ENCODE measurements at regions not wholly inside any gene's neighbourhood (a gene's known extent, or its start where the extent isn't known, plus 50 kb on each side); places are given as distances from the start of the nearest gene placed in this dataset.

DNA sequence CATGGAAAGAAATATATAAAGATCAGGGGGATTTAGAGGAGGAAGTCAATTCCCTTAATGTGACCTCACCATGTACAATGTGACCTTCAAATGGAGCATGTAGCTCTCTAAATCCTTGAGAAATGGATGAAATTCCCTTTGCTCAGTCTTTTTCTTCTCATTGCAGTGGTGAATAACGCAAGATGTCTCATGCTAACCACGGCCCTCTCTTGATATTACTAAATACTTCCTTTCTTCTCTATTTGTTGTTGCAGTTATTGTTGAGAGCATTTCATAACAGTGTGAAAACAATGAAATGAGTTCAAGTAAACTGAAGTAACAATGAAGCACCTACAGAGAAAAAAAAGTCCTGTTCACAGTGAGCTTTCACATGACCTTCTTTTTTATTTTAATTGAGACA is 55.6 kb downstream of the ZNF281 start:
- no peak overlapping the region for H3K9ac ChIP-seq (ENCODE audit: low read depth, low read length)

DNA sequence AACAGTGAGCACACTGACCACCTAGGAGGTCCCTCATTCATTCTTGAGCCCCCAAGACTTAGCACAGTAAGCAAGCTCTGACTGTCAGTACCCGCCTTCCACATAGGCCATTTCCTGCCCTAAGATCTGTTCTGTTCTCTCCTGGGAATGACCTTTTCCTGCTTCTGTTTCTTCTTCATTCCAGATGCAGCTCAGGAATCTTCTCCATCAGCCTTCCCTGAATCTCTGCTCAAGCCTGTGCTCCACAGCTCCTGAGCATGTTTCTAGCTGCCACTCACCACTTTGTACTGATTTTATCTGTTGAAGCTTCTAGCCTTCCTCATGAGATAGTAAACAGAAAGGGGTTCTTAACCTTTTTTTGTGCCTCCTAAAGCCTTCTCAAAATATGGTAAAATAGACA is 56.6 kb downstream of the ZNF281 start:
- H3K27me3 ChIP-seq (ENCODE audit: control insufficient read depth, insufficient read depth, low read length), result no peaks in the 10 kb centered on the region
- H3K9ac ChIP-seq (ENCODE audit: low read depth, low read length), result no peak overlapping the region
- no peaks in the 10 kb centered on the region for H3K36me3 ChIP-seq (ENCODE audit: control insufficient read depth, insufficient read depth, low read length)
- no peak overlapping the region for H3K4me3 ChIP-seq (ENCODE audit: low read depth, low read length)
- H3K9me3 ChIP-seq (ENCODE audit: control insufficient read depth, insufficient read depth, low read length), result no peaks in the 10 kb centered on the region
- H3K4me1 ChIP-seq (ENCODE audit: control insufficient read depth, insufficient read depth, low read length), result no peaks in the 10 kb centered on the region

More for the DNA sequence above, 55.6 kb downstream of the ZNF281 start:
- no peaks in the 10 kb centered on the region for H3K27me3 ChIP-seq (ENCODE audit: control insufficient read depth, insufficient read depth, low read length)
- H3K4me1 ChIP-seq (ENCODE audit: control insufficient read depth, insufficient read depth, low read length), result no peaks in the 10 kb centered on the region
- H3K9me3 ChIP-seq (ENCODE audit: control insufficient read depth, insufficient read depth, low read length), result no peaks in the 10 kb centered on the region
- H3K4me3 ChIP-seq (ENCODE audit: low read depth, low read length), result no peak overlapping the region
- H3K36me3 ChIP-seq (ENCODE audit: control insufficient read depth, insufficient read depth, low read length), result no peaks in the 10 kb centered on the region

DNA sequence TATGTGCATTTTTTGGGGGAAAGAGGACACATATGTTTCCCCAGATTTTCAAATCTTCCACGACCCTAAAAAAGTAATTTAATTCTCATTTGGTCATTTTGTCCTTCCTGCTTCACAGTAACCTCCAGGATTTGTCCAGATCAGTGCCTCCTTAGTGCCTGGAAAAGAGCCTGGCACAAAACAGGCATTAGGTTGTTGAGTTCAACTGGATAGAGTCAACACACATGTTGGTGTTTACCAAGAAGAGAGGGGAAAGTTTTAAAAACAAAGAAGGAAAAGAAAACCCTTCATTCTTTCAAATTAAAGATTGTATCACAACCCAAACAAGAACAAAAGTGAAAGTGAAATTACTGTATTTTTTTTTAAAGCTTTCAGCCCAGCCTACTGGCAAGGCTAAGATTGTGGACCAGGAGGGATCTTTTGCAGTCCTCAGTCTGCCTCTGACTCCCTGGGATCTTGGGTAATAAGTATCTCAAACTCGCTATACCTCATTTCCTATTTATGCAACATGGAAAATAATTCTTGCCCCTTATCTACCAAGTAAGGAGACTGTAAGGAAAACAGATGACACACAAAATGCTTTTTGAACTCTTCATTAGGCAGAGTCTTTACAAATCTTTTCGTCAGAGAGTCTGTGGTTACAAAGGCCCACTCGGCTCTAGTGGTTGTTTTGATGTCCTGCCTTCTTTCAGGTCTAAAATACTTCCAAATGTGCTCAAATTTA is 57.8 kb downstream of the ZNF281 start:
- H3K27me3 ChIP-seq (ENCODE audit: control insufficient read depth, insufficient read depth, low read length), result no peaks in the 10 kb centered on the region
- no peak overlapping the region for H3K4me3 ChIP-seq (ENCODE audit: low read depth, low read length)
- H3K36me3 ChIP-seq (ENCODE audit: control insufficient read depth, insufficient read depth, low read length), result no peaks in the 10 kb centered on the region
- no peaks in the 10 kb centered on the region for H3K9me3 ChIP-seq (ENCODE audit: control insufficient read depth, insufficient read depth, low read length)
- no peaks in the 10 kb centered on the region for H3K4me1 ChIP-seq (ENCODE audit: control insufficient read depth, insufficient read depth, low read length)
- H3K9ac ChIP-seq (ENCODE audit: low read depth, low read length), result no peak overlapping the region

DNA sequence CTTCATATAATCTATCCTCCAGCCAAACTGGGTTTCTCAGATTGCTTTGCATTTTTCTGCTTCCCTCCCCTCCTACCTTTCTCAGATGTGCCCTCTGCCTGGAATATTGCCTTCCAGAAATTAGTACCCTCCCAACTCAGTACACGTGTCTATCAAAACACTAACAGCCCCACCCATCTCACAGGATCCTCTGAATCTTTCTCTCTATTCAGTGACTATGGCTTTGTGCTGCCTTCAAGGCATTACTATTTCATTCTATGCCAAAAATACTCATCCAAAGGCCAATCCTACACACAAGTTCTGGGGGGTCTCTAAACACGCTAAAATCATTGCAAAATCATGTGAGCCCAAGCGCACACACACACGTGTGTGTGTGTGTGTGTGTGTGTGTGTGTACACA is 58.4 kb downstream of the ZNF281 start:
- H3K4me3 ChIP-seq (ENCODE audit: low read depth, low read length), result no peak overlapping the region
- no peaks in the 10 kb centered on the region for H3K36me3 ChIP-seq (ENCODE audit: control insufficient read depth, insufficient read depth, low read length)
- no peaks in the 10 kb centered on the region for H3K27me3 ChIP-seq (ENCODE audit: control insufficient read depth, insufficient read depth, low read length)
- H3K9ac ChIP-seq (ENCODE audit: low read depth, low read length), result no peak overlapping the region
- no peaks in the 10 kb centered on the region for H3K4me1 ChIP-seq (ENCODE audit: control insufficient read depth, insufficient read depth, low read length)
- H3K9me3 ChIP-seq (ENCODE audit: control insufficient read depth, insufficient read depth, low read length), result no peaks in the 10 kb centered on the region

DNA sequence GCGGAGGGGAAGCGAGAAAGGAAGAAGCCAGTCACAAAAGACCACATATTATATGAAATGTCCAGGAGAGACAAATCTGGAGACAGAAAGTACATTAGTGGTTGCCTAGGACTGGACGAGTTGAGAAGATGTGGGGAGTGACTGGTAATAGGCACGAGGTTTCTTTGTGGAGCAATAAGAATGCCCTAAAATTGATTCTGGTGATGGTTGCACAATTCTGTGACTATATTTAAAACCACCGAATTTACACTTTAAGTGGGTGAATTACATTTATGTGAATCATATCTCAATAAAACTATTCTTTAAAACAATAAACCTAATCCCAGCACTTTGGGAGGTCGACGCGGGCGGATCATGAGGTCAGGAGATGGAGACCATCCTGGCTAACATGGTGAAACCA is 63.1 kb downstream of the ZNF281 start:
- no peaks in the 10 kb centered on the region for H3K36me3 ChIP-seq (ENCODE audit: control insufficient read depth, insufficient read depth, low read length)
- H3K4me3 ChIP-seq (ENCODE audit: low read depth, low read length), result no peak overlapping the region
- H3K27me3 ChIP-seq (ENCODE audit: control insufficient read depth, insufficient read depth, low read length), result no peaks in the 10 kb centered on the region
- H3K9me3 ChIP-seq (ENCODE audit: control insufficient read depth, insufficient read depth, low read length), result no peaks in the 10 kb centered on the region
- no peak overlapping the region for H3K9ac ChIP-seq (ENCODE audit: low read depth, low read length)
- no peaks in the 10 kb centered on the region for H3K4me1 ChIP-seq (ENCODE audit: control insufficient read depth, insufficient read depth, low read length)

DNA sequence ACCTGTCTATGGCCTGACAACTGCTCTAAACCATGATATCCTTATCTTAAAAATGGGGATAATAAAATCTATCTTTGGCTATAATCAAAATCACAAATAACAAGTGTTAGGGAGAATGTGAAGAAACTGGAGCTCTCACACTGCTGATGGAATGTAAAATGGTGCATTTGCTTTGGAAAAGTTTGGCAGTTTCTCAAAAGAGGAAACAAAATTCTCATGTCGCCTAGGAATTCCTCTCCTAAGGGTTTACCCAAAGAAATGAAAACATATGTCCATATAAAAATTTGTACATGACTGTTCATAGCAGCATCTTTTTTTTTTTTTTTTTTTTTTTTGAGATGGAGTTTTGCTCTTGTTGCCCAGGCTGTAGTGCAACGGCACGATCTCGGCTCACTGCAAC is 64.3 kb downstream of the ZNF281 start:
- Histone ChIP-seq H3K9me3 (ENCODE audit: control insufficient read depth, insufficient read depth, low read length) (no peaks in the 10 kb centered on the region), H3K4me3 (ENCODE audit: low read depth, low read length) (no peak overlapping the region), H3K4me1 (ENCODE audit: control insufficient read depth, insufficient read depth, low read length) (peaks cover 6% of the 10 kb centered on the region), H3K36me3 (ENCODE audit: control insufficient read depth, insufficient read depth, low read length) (no peaks in the 10 kb centered on the region), H3K27me3 (ENCODE audit: control insufficient read depth, insufficient read depth, low read length) (no peaks in the 10 kb centered on the region), H3K9ac (ENCODE audit: low read depth, low read length) (no peak overlapping the region)

DNA sequence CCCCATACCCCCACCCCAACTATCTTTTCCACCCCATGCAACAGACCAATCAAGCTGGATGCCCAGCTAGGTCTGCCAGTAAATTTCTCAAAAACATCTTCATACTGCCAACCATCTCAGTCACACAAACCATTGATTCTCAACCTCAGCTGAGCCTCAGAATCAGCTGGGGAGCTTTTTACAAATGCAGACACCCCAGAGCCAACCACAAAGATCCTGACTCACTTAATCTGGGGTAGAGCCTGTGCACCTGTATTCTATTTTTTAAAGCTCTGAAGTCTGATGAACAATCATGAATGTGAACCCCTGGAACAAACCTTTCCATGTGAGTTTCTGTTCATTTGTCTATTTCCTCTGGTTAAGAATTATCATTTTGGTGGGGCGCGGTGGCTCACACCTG is 66.0 kb downstream of the ZNF281 start:
- Histone ChIP-seq H3K9me3 (ENCODE audit: control insufficient read depth, insufficient read depth, low read length) (no peaks in the 10 kb centered on the region), H3K27me3 (ENCODE audit: control insufficient read depth, insufficient read depth, low read length) (no peaks in the 10 kb centered on the region), H3K9ac (ENCODE audit: low read depth, low read length) (no peak overlapping the region), H3K4me3 (ENCODE audit: low read depth, low read length) (no peak overlapping the region), H3K4me1 (ENCODE audit: control insufficient read depth, insufficient read depth, low read length) (peaks cover 6% of the 10 kb centered on the region), H3K36me3 (ENCODE audit: control insufficient read depth, insufficient read depth, low read length) (no peaks in the 10 kb centered on the region)

DNA sequence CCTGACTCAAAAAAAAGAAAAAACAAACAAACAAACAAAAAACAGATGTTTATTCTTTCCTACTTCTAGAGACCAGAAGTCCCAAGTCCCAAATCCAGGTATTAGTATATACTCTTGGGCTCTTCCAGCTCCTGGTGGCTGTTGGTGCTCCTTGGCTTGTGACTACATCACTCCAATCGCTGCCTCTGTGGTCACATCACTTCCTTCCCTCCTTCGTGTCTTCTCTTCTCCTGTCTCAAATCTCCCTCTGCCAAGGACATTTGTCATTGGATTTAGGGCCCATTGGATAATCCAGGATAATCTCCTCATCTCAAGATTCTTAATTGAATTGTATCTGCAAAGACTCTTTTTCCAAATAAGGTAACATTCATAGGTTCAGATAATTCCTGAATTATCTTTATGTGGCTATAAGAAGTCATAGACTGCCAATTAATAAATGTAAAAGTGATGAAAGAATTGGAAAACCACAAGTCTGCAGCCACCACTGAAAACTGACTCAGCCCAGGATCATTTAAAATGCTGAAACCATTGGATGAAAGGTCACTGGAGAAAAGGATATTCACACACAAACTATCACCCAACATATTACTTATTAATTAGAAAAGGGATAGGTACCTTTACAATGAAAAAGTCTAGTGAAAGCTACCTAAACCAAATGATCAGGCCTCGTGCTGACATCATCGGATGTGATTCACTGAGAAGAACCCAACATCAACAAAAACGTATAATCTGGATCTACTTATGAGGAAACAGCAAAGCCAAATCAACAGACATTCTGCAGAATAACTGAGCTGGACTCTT is 67.1 kb downstream of the ZNF281 start:
- Histone ChIP-seq H3K4me1 (ENCODE audit: control insufficient read depth, insufficient read depth, low read length) (peaks cover 8% of the 10 kb centered on the region), H3K4me3 (ENCODE audit: low read depth, low read length) (no peak overlapping the region), H3K27me3 (ENCODE audit: control insufficient read depth, insufficient read depth, low read length) (no peaks in the 10 kb centered on the region), H3K9ac (ENCODE audit: low read depth, low read length) (no peak overlapping the region), H3K9me3 (ENCODE audit: control insufficient read depth, insufficient read depth, low read length) (no peaks in the 10 kb centered on the region), H3K36me3 (ENCODE audit: control insufficient read depth, insufficient read depth, low read length) (no peaks in the 10 kb centered on the region)

DNA sequence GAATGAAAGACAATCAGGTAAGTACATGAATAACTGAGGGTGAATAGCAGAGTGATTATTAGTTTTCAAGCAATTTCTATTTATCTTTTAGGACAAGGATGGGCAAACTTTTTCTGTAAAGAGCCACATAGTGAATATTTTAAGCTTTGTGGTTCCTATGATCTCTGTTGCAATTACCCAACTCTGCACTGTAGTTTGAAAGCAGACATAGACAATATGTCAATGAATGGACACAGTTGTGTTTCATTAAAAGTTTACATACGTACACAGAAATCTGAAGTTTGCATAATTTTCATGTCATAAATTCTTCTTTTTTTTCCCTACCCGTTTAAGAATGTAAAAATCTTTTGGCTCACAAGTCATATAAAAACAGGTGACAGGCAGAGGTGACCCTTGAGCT is 71.4 kb downstream of the ZNF281 start:
- Histone ChIP-seq H3K36me3 (ENCODE audit: control insufficient read depth, insufficient read depth, low read length) (no peaks in the 10 kb centered on the region), H3K9me3 (ENCODE audit: control insufficient read depth, insufficient read depth, low read length) (no peaks in the 10 kb centered on the region), H3K9ac (ENCODE audit: low read depth, low read length) (no peak overlapping the region), H3K4me1 (ENCODE audit: control insufficient read depth, insufficient read depth, low read length) (peaks cover 25% of the 10 kb centered on the region), H3K4me3 (ENCODE audit: low read depth, low read length) (no peak overlapping the region), H3K27me3 (ENCODE audit: control insufficient read depth, insufficient read depth, low read length) (no peaks in the 10 kb centered on the region)

DNA sequence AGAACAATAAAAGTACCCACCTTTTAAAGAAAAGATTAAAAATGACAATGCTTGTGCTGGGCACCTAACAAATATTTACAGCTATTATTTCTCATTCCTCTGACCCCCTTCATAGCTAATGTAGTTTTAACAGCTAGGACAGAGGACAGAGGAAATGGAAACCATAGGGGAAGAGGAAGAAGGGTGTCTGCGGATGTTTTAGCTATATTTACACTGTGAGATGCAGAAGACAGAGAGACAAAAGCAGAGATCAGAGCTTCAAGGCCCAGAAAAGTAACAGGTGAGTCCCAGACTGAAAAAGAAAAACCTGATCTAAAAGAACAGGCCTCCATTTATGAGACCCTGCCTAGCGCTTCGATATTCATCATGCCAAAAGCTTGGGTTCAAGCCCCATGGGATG is 72.0 kb downstream of the ZNF281 start:
- H3K4me3 ChIP-seq (ENCODE audit: low read depth, low read length), result no peak overlapping the region
- H3K4me1 ChIP-seq (ENCODE audit: control insufficient read depth, insufficient read depth, low read length), result peaks cover 25% of the 10 kb centered on the region
- no peaks in the 10 kb centered on the region for H3K9me3 ChIP-seq (ENCODE audit: control insufficient read depth, insufficient read depth, low read length)
- no peak overlapping the region for H3K9ac ChIP-seq (ENCODE audit: low read depth, low read length)
- no peaks in the 10 kb centered on the region for H3K36me3 ChIP-seq (ENCODE audit: control insufficient read depth, insufficient read depth, low read length)
- no peaks in the 10 kb centered on the region for H3K27me3 ChIP-seq (ENCODE audit: control insufficient read depth, insufficient read depth, low read length)

DNA sequence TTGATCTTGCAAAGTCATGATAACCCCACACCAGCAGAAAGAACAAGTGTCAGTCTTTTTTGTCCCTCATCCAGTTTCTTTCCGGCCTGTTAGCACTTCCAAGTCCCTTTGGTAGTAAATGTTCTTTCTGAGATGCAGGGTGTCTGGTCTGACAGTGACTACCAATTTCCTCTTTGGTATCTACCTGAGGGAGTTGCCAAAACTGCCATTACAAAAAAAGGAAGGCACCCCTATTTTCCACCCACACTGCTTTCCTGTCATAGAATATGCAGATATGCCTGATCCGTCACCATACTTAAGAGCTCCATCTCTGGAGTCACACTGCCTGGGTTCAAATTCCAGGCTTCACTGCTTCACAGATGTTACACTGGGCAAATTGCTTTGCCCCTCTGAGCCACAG is 72.4 kb downstream of the ZNF281 start:
- Histone ChIP-seq H3K27me3 (ENCODE audit: control insufficient read depth, insufficient read depth, low read length) (no peaks in the 10 kb centered on the region), H3K9me3 (ENCODE audit: control insufficient read depth, insufficient read depth, low read length) (no peaks in the 10 kb centered on the region), H3K36me3 (ENCODE audit: control insufficient read depth, insufficient read depth, low read length) (no peaks in the 10 kb centered on the region), H3K9ac (ENCODE audit: low read depth, low read length) (no peak overlapping the region), H3K4me3 (ENCODE audit: low read depth, low read length) (no peak overlapping the region), H3K4me1 (ENCODE audit: control insufficient read depth, insufficient read depth, low read length) (peaks cover 25% of the 10 kb centered on the region)

DNA sequence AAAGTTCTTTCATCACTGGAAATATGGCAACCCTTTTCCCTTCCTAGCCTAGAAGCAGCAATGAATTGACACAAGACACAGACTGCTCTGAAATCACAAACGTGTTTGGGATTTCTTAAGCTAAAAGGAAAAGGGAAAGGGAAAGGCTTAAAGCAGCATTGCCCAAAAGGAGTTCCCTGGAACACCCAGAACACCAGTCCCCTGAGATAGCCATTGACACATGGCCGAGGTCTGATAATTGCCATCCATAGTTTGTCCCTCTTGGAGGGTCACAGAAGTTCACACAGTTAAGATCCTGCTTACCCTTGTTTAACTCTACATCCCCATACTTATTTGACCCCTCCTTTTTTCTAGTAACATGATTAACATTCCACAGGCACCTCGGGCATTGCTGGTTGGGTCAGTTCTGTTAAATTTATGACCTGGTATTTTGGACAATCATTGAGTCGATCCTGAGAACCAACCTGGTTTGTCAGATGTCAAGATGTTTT is 72.9 kb downstream of the ZNF281 start:
- Histone ChIP-seq H3K36me3 (ENCODE audit: control insufficient read depth, insufficient read depth, low read length) (no peaks in the 10 kb centered on the region), H3K9me3 (ENCODE audit: control insufficient read depth, insufficient read depth, low read length) (no peaks in the 10 kb centered on the region), H3K9ac (ENCODE audit: low read depth, low read length) (no peak overlapping the region), H3K4me1 (ENCODE audit: control insufficient read depth, insufficient read depth, low read length) (peaks cover 25% of the 10 kb centered on the region), H3K27me3 (ENCODE audit: control insufficient read depth, insufficient read depth, low read length) (no peaks in the 10 kb centered on the region), H3K4me3 (ENCODE audit: low read depth, low read length) (no peak overlapping the region)
